Omental fat pad (tissue), 3 donors: ENCODE measurements at regions not wholly inside any gene's neighbourhood (a gene's known extent, or its start where the extent isn't known, plus 50 kb on each side); places are given as distances from the start of the nearest gene placed in this dataset. TPM values are rescaled to one million over a fixed set of nuclear protein-coding genes. Genes with fewer than 3 reads are reported as not detected.

ENCODE experiments used
- ATAC-seq: fragments of 150-250 bp; one replicate; pipeline ENCODE4 v1.9.1; 2016; ENCODE audit warnings: mild to moderate bottlenecking, moderate library complexity; ENCODE audit not compliant: low FRiP score
- DNase-seq: peaks from one replicate; pipeline ENCODE4 v3.0.0-alpha.2; 2019; ENCODE audit warnings: low spot score
- small RNA-seq: library from RNA; depleted of rRNA; stranded (forward); fragments of <200 nt; gene quantifications from one replicate; pipeline ENCODE3, GENCODE V24; 2016
- TF ChIP-seq, protein P1 (sequence below), 3 donors: fragments of 450-650 bp; IDR thresholded peaks; one replicate each; pipeline ENCODE4 v1.5.1; 2016 to 2017; ENCODE audit warnings: antibody characterized with exemption in 3 of 3, mild to moderate bottlenecking in 3 of 3, moderate library complexity in 2 of 3

DNA sequence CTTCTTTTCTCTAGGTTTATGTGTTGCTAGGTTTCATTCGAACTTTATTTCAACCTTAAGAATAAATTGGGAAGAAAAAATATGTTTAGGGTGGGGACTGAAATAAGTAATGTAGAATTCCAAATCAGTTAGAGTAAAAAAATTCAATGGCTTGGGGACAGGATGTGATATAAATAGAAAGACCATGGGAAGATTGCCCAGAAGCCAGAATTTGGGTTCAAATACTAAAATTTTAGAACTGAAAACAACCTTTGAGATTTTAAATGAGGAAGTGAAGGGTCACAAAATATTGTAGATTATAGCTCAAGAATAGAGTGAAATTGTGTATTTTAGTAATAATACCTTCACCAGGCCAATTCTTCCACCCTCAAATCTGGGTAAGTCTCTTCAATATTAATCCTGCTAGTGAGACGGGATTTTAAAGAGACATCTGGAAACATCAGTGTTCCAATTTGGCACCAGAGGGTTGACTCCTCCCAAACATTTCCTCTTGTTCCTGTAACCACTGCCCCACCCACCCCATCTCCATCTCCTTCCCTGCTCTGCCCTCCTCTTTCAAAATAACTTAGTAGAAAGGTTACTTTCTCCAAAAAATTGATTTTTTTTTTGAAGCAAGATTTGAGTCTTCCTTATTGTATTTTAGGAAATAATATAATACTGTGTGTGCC is 51.3 kb upstream of the FAM3C start:
- ATAC-seq (no peak), DNase-seq (no peak)
- TF ChIP-seq, protein P1, sequence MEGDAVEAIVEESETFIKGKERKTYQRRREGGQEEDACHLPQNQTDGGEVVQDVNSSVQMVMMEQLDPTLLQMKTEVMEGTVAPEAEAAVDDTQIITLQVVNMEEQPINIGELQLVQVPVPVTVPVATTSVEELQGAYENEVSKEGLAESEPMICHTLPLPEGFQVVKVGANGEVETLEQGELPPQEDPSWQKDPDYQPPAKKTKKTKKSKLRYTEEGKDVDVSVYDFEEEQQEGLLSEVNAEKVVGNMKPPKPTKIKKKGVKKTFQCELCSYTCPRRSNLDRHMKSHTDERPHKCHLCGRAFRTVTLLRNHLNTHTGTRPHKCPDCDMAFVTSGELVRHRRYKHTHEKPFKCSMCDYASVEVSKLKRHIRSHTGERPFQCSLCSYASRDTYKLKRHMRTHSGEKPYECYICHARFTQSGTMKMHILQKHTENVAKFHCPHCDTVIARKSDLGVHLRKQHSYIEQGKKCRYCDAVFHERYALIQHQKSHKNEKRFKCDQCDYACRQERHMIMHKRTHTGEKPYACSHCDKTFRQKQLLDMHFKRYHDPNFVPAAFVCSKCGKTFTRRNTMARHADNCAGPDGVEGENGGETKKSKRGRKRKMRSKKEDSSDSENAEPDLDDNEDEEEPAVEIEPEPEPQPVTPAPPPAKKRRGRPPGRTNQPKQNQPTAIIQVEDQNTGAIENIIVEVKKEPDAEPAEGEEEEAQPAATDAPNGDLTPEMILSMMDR (IDR thresholded peaks at IDR 0.05) = no peak

DNA sequence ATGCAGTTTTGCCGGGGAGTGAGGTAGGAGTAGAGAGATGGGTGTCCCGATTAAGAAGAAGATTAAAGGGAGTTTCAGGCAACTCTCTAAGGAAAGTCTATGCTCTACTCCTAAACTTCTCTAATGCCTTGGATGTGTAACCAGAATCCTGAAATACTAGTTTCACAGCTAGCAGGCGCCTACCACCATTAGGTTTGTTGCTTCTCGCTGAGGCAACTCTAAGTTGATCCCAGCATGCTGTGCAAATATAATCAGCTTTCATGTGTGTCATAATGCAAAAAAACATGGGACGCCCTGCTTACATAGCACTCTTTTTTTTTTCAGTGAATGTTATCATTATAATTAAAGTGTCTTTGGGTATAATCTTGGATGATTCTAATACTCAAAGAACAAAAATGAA is 50.4 kb upstream of the FAM3C start:
- TF ChIP-seq, protein P1 (IDR thresholded peaks at IDR 0.05) = no peak
- DNase-seq = no peak
- ATAC-seq = no peak

Small RNAs in the stretch of these regions (small RNA-seq; reads per million reads assigned to genes)
- gene RN7SKP277 = not detected
